D341Med (cell line): ENCODE measurements at regions not wholly inside any gene's neighbourhood (a gene's known extent, or its start where the extent isn't known, plus 50 kb on each side); places are given as distances from the start of the nearest gene placed in this dataset.
"Not testable (repeated sequence)": the region's sequence is repeated elsewhere in the genome, so short reads cannot be mapped to it uniquely, and the experiment has no call there.

ENCODE experiments used
- DNase-seq: peaks from one replicate; pipeline ENCODE4 v3.0.0; 2012; ENCODE audit warnings: low spot score

DNA sequence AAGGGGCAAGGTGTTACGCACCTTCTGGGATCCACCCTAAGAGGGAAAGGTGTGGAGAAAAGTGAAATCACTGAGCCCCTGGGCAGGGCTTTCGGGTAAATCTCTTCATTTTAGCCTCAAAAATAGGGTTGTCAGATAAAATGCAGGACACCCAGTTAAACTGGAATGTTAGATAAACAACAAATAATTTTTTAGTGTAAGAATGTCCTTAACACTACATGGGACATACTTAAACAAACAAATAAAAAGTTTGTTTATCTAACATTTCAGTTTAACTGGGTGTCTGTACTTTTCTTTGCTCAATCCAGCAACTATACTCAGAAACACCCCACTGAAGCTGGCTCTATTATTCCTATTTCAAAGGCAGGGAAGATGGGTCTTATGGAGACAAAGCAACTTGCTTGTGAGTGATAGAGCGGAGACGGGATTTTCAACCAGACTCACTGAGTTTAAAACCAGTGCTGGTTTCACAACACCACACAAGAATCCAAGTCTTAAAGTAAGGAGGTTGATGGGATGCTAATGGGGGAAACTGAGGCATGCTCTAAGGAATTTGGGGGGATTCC lies 144.8 kb upstream of the RBPJ start:
- no peak for DNase-seq

DNA sequence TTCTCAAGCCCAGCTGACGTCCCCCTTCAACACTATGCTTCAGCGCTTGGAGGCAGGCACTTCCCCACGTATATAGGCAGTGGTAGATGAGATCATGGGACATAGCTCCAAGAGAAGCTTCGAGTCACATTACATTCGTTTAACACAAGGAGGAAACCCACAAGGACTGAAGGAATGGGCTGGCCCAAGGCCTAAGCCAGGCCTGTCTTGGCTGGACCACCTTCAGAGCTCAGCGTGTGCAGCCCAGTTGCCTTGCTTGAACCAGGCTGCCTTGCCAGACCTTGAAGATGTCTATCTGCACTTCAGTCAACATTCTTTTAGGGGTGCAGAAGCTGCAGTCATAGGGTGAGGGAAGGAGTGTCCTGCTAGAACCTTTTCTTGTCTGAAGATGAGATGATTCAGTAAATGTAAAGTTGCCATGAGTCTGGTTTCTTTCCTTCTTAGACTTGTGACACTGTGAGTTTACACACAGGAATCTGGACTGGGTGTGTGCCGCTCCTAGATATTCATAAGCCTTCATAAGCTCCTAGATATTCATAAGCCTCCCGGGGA lies 144.1 kb upstream of the RBPJ start:
- DNase-seq = no peak

GRCh38 chr4:26178854-26179253 lies 142.0 kb upstream of the RBPJ start:
- DNase-seq = no peak

DNA sequence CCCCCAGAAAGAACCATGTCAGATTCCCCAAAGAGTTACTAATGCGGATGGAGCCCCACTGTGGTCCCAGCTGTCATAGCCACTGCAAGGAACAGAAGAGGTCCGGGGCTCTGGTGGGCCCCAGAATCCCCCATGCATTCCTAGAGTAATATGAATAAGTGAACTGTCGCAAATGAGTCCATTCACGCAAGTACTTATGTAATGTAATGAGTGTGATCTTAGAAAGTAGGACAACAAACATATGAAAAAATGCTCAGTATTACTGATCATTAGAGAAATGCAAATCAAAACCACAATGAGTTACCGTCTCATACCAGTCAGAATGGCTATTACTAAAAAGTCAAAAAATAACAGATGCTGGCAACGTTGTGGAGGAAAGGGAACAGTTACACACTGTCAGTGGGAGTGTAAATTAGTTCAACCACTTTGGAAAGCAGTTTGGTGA lies 141.5 kb upstream of the RBPJ start:
- no peak for DNase-seq

DNA sequence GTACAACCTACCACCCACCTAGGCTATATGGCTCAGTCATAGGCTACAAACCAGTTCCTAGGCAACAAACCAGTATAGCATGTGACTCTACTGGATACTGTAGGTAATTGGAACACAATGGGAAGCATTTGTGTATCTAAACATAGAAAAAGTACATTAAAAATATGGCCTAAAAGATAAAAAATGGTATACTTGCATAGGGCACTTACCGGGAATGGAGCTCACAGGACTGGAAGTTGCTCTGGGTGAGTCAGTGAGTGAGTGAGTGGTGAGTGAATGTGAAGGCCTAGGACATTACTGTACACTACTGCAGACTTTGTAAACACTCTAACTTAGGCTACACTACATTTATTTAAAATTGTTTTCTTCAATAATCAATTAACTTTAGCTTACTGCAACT lies 139.2 kb upstream of the RBPJ start:
- DNase-seq = no peak

GRCh38 chr4:26183017-26183416 lies 137.8 kb upstream of the RBPJ start:
- DNase-seq = no peak

DNA sequence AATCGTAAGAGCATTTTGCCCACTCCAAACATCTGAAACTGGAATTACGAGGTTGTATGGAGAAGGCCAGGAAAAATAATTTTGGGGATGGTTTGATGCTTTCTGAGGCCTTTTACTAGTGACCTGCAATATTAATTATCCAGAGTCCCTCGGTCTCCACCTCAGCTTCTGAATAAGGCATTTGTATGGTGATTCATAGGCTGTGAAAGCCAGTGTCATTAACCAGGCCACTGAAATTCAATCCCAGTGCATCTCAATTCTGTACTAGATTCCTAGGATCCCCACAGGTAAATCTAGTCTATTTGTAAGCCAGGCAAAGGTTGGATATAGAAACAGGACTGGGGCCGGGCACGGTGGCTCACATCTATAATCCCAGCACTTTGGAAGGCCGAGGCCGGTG lies 135.4 kb upstream of the RBPJ start:
- DNase-seq = no peak

DNA sequence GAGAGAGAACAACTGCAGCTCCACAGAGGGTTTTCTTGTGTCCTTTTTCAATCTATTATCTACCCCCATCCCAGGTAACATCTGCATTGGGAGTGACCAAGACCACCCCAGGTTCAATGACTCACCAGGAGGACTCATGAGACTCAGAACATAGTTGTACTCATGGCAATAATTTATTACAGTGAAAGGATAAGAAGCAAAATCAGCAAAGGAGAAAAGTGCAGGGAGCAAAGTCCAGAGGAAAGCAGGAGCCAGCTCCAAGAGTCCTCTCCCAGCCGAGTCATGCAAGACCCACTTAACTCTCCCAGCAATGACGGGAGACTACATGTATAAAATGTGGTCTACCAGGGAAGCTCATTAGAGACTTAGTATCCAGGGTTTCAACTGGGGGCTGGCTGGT lies 129.5 kb upstream of the RBPJ start:
- DNase-seq = no peak

- DNase-seq = no peak
These were observed 127.6 kb upstream of the RBPJ start for GRCh38 chr4:26192899-26193869.

- DNase-seq = no peak
These were observed 126.0 kb upstream of the RBPJ start for GRCh38 chr4:26194764-26195163.

GRCh38 chr4:26196567-26196966 lies 124.2 kb upstream of the RBPJ start:
- DNase-seq = no peak

DNA sequence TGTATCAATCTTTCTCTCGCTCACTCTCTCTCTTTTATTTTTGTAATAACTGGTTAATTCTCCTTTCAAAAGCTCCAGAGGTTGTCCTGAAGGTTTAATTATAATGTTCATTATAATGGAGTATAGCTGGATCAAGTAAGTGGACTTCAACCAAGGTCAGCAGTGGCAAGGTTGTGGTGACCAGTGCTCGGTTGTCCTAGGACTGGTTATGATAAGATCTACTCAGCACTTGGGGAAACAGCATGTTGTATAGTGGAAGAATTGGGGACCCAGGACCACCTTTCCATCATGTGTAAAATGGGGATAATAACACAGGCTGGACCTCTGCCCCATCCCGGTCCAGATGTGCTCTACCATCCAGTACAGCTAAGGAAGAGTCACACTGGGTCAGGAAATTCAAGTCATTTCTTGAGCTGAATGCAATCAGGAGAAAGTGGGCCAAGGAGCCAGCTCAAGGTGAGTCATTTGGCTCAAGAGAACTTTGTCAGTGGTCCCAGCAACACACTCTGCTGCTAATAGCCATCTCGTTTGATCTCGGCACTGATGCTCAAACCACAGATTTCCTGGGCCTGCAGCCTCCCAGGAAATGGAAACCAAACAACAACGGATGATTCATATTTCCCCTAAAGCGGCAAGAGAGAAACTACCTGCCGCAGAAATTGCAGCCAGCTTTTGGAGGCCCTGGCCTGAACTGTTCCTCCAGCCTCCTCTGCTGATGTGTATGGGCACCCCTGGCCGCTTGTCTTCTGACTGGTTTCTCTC lies 123.6 kb upstream of the RBPJ start:
- DNase-seq = no peak

- DNase-seq = not testable (repeated sequence)
These were observed 121.9 kb upstream of the RBPJ start for GRCh38 chr4:26198931-26199330.

DNA sequence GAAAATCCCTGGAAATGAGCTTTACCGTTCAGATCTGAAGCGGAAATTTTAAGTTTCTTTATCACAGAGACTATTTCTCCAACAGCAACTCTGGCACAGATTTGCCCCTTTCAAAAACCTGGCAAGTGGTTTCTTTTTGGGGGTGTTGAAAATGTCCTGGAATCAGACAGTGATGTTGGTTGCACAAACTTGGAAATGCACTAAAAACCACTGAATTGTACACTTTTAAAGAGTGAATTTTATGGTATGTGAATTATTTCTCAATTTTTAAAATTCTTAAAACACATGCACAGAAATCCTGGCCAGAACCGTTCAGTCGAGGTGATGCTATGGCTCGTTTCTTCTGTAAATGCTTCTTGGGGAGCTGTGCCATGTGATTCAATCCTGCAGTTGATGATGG lies 121.2 kb upstream of the RBPJ start:
- no peak for DNase-seq

DNA sequence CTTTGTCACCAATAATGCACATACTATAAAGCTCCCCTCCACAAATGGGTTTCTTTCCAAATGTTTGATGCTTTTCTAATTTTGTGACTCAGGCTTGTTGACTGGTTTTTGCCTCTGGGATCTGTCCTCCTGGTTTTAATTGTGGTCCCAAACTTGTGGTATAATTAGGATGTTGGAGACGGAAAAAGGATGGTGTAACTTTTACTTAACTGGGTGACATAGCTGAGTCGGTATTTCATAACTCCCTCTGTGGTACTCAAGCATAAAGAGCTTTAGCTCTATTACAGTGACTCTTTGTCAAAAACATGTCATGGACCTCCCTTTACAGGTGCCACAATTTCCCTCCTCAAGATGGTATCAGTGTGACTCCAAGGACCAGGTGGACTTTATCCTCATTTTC lies 119.7 kb upstream of the RBPJ start:
- DNase-seq = no peak

DNA sequence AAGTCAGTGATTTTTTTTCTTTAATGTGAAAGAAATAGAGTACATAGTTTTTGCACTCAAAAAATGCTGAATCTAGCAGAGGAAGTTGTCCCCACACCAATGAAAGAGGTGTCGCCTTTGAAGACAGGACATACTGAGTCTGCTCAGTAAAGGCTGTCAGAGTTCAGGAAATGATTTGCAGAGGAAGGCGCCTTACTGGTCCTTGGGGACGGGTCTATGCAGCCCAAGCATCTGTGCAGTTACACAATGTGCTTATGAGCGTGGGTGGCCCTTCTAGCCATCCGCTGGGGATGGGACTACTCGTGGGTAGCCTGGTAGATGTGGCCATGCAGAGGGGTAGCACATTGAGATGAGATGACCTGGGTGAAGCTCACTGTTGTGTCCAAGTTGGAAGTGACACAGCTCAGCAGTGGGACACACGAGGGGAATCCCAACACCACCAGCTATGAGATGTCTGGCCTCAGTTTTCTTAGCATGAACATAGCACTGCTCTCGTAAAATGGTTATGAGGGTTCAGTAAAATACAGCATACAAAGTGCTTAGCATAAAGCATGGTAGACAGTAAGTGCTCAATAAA lies 116.5 kb upstream of the RBPJ start:
- DNase-seq = no peak

DNA sequence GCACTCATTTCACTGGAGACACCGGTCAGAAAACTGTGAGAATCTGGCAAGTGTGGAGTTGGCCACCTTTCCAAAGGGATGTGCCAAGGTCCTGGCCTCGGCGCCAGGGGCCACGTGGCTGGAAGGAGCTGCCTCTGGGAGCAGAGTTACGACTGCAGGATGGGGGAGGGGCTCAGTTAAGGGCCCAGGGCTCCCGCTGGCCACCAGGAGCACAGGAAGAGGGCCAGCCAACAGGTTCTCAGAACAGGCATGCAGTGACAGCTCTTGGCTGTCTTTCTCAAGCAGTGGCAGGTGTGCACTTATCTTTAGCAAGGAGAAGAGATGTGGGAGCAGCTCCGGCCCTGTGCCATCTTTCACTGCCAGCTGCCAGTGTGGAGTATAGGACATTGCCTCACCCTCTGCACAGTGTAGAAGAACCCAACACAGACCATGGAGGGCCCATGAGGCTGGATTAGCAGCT lies 115.9 kb upstream of the RBPJ start:
- no peak for DNase-seq

- DNase-seq = no peak
These were observed 114.5 kb upstream of the RBPJ start for GRCh38 chr4:26206339-26206738.

- no peak for DNase-seq
These were observed 113.8 kb upstream of the RBPJ start for GRCh38 chr4:26206999-26207398.

DNA sequence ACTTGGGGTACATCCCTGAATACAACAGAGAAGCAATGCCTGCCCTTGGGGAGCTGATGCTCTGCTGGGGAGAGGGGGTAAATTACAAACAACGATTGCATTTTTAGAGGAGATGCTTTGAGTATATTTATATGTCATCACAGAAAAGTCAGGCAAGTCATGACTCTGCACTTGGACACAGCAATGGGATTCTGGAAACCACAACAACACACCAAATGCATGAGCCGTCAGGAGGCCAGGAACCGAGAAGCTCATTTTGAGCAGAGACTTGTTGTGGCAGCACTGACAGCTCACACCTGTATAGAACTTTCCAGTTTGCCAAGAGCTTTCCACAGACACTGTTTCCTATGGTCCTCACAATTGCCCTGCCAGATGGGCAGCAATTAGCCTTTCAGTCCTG lies 113.2 kb upstream of the RBPJ start:
- DNase-seq = no peak

DNA sequence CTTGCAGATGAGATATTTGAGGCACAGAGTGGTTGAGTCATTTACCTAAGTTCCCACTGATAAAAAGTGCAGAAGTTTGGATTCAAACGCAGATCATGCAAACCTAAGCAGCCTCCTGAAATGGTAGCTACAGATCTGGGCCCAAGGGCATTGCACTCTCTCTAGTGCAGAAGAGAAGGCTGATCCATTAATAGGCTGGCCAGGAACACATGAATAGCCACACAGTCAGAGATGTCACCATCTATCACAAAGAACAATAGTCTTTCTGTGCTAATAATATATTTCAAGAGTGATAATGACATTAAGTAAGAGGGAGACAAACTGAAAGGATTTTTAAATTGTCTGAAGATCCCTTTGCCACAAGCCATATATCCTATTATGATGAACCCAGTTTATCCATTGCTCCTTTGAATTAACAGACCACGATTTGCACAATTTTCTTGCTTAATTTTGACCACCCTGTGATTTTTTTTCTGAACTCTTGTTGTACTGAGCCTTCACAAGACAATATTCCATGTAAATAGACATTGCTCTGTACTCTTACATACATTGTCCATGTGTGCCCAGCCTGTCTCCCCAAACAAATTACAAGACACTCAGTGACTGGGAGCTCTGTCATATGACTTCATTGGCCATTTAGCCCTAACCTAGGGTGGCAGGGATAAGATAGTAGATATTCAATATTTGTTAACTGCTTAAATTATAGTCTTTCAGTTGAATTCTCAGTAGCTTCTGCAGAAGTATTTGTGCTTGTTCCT lies 112.4 kb upstream of the RBPJ start:
- DNase-seq = no peak
